ENCODE measurements at regions not wholly inside any gene's neighbourhood (a gene's known extent, or its start where the extent isn't known, plus 50 kb on each side); places are given as distances from the start of the nearest gene placed in this dataset.

DNA sequence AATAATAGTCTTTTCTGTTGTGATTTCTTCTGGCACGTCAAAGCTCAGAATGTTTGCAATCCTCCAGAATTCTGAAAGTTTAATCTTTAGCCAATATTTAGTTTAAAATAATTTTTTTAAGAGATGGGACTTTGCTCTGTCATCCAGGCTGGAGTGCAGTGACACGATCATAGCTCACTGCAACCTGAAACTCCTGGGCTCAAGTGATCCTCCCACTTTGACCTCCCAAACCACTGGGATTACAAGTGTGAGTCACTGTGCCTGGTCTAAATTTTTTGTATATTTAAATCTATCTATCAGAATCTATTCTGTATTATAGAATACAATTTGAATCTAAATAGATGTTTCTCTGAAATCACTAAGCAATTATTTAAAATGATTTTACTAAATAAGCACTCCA, 572.7 kb downstream of the VRK1 start:
- CTCF ChIA-PET, result no interaction called here
- DNase-seq, result no peak
- no TSS peak for BruUV-seq (replicated peaks)

DNA sequence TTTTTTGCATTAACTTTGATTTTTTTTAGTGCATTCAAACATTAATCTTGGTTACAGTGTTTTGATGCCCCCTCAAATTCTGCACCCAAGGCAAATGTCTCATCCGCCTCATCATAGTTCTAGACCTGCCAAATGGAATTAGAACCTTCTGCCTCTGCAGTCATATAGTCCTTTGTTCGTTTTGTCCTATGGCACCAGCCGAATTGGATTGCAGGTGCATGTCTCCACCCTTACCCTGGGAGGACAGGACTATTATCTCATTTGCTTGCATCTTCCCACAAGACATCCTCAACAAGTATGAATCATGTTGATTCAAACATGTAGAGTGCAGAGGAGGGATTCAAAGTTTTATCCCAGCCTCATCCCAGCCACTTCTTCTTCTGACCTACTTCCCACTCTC, 579.1 kb downstream of the VRK1 start:
- POLR2A ChIA-PET, result no interaction called here
- Mint-ChIP-seq H3K9me3 (ENCODE audit: unreplicated experiment) (no peaks in the 10 kb centered on the region), H3K27ac (ENCODE audit: unreplicated experiment) (no peak overlapping the region), H3K27me3 (ENCODE audit: insufficient read depth, unreplicated experiment) (peaks cover 15% of the 10 kb centered on the region), H3K4me3 (ENCODE audit: unreplicated experiment) (no peak overlapping the region), H3K4me1 (ENCODE audit: low read depth, unreplicated experiment) (no peaks in the 10 kb centered on the region), H3K36me3 (ENCODE audit: insufficient read depth, unreplicated experiment) (no peaks in the 10 kb centered on the region)
- CTCF ChIA-PET, result no interaction called here
- BruUV-seq (replicated peaks), result no TSS peak
- intact Hi-C loops (cut with micrococcal nuclease; ENCODE audit: unreplicated experiment), result no loop called here
- no peaks in the 10 kb centered on the region for H3K36me3 ChIP-seq (ENCODE audit: control insufficient read depth, insufficient read depth, low read length)
- H3K9me3 ChIP-seq, result no peaks in the 10 kb centered on the region
- TF ChIP-seq, protein P1, sequence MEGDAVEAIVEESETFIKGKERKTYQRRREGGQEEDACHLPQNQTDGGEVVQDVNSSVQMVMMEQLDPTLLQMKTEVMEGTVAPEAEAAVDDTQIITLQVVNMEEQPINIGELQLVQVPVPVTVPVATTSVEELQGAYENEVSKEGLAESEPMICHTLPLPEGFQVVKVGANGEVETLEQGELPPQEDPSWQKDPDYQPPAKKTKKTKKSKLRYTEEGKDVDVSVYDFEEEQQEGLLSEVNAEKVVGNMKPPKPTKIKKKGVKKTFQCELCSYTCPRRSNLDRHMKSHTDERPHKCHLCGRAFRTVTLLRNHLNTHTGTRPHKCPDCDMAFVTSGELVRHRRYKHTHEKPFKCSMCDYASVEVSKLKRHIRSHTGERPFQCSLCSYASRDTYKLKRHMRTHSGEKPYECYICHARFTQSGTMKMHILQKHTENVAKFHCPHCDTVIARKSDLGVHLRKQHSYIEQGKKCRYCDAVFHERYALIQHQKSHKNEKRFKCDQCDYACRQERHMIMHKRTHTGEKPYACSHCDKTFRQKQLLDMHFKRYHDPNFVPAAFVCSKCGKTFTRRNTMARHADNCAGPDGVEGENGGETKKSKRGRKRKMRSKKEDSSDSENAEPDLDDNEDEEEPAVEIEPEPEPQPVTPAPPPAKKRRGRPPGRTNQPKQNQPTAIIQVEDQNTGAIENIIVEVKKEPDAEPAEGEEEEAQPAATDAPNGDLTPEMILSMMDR (IDR thresholded peaks at IDR 0.05; ENCODE audit: insufficient read depth in 1 of 2, low read depth in 1 of 2, low read length in 1 of 2, severe bottlenecking in 1 of 2, unreplicated experiment in 1 of 2), result no peak
- H3K27me3 ChIP-seq (replicated peaks; ENCODE audit: control insufficient read depth, insufficient read depth, low read length), result no peaks in the 10 kb centered on the region; the same call in 1 of the 2 replicates
- H3K4me3 ChIP-seq (ENCODE audit: low read depth, low read length), result no peak overlapping the region
- H3K4me1 ChIP-seq, result no peaks in the 10 kb centered on the region
- no peak for DNase-seq

More for the DNA sequence above, 572.7 kb downstream of the VRK1 start:
- no peaks in the 10 kb centered on the region for H3K36me3 ChIP-seq (ENCODE audit: control insufficient read depth, insufficient read depth, low read length)
- no peak overlapping the region for H3K27ac Mint-ChIP-seq (ENCODE audit: unreplicated experiment)
- no peaks in the 10 kb centered on the region for H3K9me3 Mint-ChIP-seq (ENCODE audit: unreplicated experiment)
- POLR2A ChIA-PET, result no interaction called here
- H3K9me3 ChIP-seq, result no peaks in the 10 kb centered on the region
- intact Hi-C loops (cut with micrococcal nuclease; ENCODE audit: unreplicated experiment), result no loop called here
- peaks cover 4% of the 10 kb centered on the region for H3K27me3 Mint-ChIP-seq (ENCODE audit: insufficient read depth, unreplicated experiment)
- H3K4me3 Mint-ChIP-seq (ENCODE audit: unreplicated experiment), result no peak overlapping the region
- H3K4me3 ChIP-seq (ENCODE audit: low read depth, low read length), result no peak overlapping the region
- H3K4me1 ChIP-seq, result no peaks in the 10 kb centered on the region
- no peaks in the 10 kb centered on the region for H3K27me3 ChIP-seq (replicated peaks; ENCODE audit: control insufficient read depth, insufficient read depth, low read length)
- no peaks in the 10 kb centered on the region for H3K36me3 Mint-ChIP-seq (ENCODE audit: insufficient read depth, unreplicated experiment)
- TF ChIP-seq, protein P1 (IDR thresholded peaks at IDR 0.05; ENCODE audit: insufficient read depth in 1 of 2, low read depth in 1 of 2, low read length in 1 of 2, severe bottlenecking in 1 of 2, unreplicated experiment in 1 of 2), result no peak
- no peaks in the 10 kb centered on the region for H3K4me1 Mint-ChIP-seq (ENCODE audit: low read depth, unreplicated experiment)

- intact Hi-C loops (cut with micrococcal nuclease; ENCODE audit: unreplicated experiment), result no loop called here
- Histone ChIP-seq H3K4me1 (no peaks in the 10 kb centered on the region), H3K27me3 (replicated peaks; ENCODE audit: control insufficient read depth, insufficient read depth, low read length) (no peaks in the 10 kb centered on the region; the same call in 1 of the 2 replicates), H3K9me3 (no peaks in the 10 kb centered on the region), H3K4me3 (ENCODE audit: low read depth, low read length) (no peak overlapping the region), H3K36me3 (ENCODE audit: control insufficient read depth, insufficient read depth, low read length) (no peaks in the 10 kb centered on the region)
- Mint-ChIP-seq H3K27ac (ENCODE audit: unreplicated experiment) (no peak overlapping the region), H3K27me3 (ENCODE audit: insufficient read depth, unreplicated experiment) (peaks cover 15% of the 10 kb centered on the region), H3K9me3 (ENCODE audit: unreplicated experiment) (no peaks in the 10 kb centered on the region), H3K4me1 (ENCODE audit: low read depth, unreplicated experiment) (no peaks in the 10 kb centered on the region), H3K4me3 (ENCODE audit: unreplicated experiment) (no peak overlapping the region), H3K36me3 (ENCODE audit: insufficient read depth, unreplicated experiment) (no peaks in the 10 kb centered on the region)
- CTCF ChIA-PET, result no interaction called here
- TF ChIP-seq, protein P1 (IDR thresholded peaks at IDR 0.05; ENCODE audit: insufficient read depth in 1 of 2, low read depth in 1 of 2, low read length in 1 of 2, severe bottlenecking in 1 of 2, unreplicated experiment in 1 of 2), result no peak
- no TSS peak for BruUV-seq (replicated peaks)
- DNase-seq, result no peak
- POLR2A ChIA-PET, result no interaction called here
Observed at GRCh38 chr14:97377550-97377949, 580.4 kb downstream of the VRK1 start.

All from Caco-2 (cell line).